ENCODE measurements at regions not wholly inside any gene's neighbourhood (a gene's known extent, or its start where the extent isn't known, plus 50 kb on each side); places are given as distances from the start of the nearest gene placed in this dataset.

GRCh38 chr5:164090358-164090757, 584.9 kb downstream of the MAT2B start:
- TF ChIP-seq CREB5 (CRISPR knock-in tag; IDR thresholded peaks at IDR 0.05; ENCODE audit: low read depth) (no peak), ZFP3 (CRISPR knock-in tag; IDR thresholded peaks at IDR 0.05) (no peak), CSRNP3 (CRISPR knock-in tag; IDR thresholded peaks at IDR 0.05) (no peak), ZNF8 (CRISPR knock-in tag; IDR thresholded peaks at IDR 0.05) (no peak), BACH2 (CRISPR knock-in tag; IDR thresholded peaks at IDR 0.05; ENCODE audit: borderline replicate concordance) (no peak), PATZ1 (CRISPR knock-in tag; IDR thresholded peaks at IDR 0.05; ENCODE audit: borderline replicate concordance) (no peak), SNAI2 (CRISPR knock-in tag; IDR thresholded peaks at IDR 0.05) (no peak)

Data from SK-N-SH treated with all-trans-retinoic acid at 6 μM for 48 hours (cell line).